ENCODE measurements at regions not wholly inside any gene's neighbourhood (a gene's known extent, or its start where the extent isn't known, plus 50 kb on each side); places are given as distances from the start of the nearest gene placed in this dataset.
"Not testable (repeated sequence)": the region's sequence is repeated elsewhere in the genome, so short reads cannot be mapped to it uniquely, and the experiment has no call there.

DNA sequence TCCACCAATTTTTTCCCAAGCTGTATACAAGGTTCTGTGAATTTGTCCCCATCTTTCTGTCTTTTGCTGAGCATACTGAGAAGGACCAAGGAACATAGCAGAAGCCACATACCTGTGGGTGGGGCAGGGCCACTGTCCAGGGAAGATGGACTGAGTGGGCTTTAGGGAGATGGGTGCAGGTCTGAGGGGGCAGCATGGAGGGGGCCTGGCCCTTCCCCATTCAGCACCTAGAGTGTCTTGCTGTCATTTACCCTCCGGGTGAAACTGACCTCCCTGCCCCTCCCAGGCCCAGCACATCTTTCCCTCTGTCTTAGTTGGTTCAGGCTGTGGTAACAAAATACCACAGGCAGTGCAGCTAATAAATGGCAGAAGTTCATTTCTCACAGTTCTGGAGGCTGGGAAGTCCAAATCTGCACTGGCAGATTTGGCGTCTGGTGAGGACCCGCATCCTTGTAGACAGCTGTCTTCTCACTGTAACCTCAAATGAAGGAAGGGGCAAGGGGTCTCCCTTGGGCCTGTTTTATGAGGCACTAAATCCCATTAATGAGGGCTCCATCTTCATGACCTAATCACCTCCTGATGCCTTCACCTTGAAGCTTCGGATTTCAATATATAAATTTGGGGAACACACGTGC is 180.0 kb upstream of the SMAD3 start:
- Histone ChIP-seq H3K9me3 (no peaks in the 10 kb centered on the region), H3K27me3 (no peaks in the 10 kb centered on the region), H3K36me3 (no peaks in the 10 kb centered on the region), H3K4me1 (no peaks in the 10 kb centered on the region), H3K4me3 (no peak overlapping the region), H3K9ac (ENCODE audit: low read depth in 2 of 2, low read length in 2 of 2) (no peak overlapping the region), H3K27ac (no peak overlapping the region)
- peak; percentile 6 for DNase-seq
- intact Hi-C loops (cut with DNase I), result no loop called here
- no peak for TF ChIP-seq CTCF (IDR thresholded peaks at IDR 0.05)

GRCh38 chr15:66886241-66886675 is 179.1 kb upstream of the SMAD3 start:
- H3K36me3 ChIP-seq, result no peaks in the 10 kb centered on the region
- no peak for TF ChIP-seq CTCF (IDR thresholded peaks at IDR 0.05)
- no peak overlapping the region for H3K4me3 ChIP-seq
- no peaks in the 10 kb centered on the region for H3K27me3 ChIP-seq
- no peaks in the 10 kb centered on the region for H3K4me1 ChIP-seq
- peak; percentile 8 for DNase-seq
- intact Hi-C loops (cut with DNase I), result no loop called here
- no peak overlapping the region for H3K9ac ChIP-seq (ENCODE audit: low read depth in 2 of 2, low read length in 2 of 2)
- no peaks in the 10 kb centered on the region for H3K9me3 ChIP-seq
- no peak overlapping the region for H3K27ac ChIP-seq

DNA sequence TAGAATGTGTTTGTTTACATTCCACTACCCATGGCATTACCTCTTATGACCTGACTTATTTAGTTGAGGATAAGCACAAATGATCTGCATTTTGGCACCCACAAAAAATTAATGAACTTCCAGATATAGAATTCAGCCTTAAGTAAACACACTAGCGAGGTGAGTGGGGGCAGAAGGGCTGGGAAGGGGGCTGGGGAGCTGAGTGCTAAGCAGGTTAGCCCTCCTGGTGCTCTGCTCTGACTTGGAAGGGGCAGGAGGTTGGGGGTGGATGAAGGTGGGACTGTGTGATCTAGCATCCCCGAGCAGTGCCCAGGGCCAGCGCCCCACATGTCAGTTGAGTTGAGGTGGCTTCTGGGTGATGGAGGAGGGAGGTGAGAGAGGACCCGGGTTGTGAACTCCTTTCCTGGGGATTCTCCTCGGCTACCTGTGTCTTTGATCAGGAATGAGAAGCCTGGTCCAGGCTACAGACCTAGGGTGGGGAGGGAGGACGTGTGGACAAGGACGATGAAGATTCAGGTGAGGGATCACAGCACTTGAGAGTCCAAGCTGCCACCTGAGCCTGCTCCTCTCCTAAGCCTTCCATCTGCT is 178.6 kb upstream of the SMAD3 start:
- Histone ChIP-seq H3K9ac (ENCODE audit: low read depth in 2 of 2, low read length in 2 of 2) (no peak overlapping the region), H3K4me3 (no peak overlapping the region), H3K36me3 (no peaks in the 10 kb centered on the region), H3K27me3 (no peaks in the 10 kb centered on the region), H3K27ac (no peak overlapping the region), H3K9me3 (no peaks in the 10 kb centered on the region), H3K4me1 (no peaks in the 10 kb centered on the region)
- DNase-seq, result peak; percentile 8
- TF ChIP-seq CTCF (IDR thresholded peaks at IDR 0.05), result no peak
- intact Hi-C loops (cut with DNase I), result no loop called here

DNA sequence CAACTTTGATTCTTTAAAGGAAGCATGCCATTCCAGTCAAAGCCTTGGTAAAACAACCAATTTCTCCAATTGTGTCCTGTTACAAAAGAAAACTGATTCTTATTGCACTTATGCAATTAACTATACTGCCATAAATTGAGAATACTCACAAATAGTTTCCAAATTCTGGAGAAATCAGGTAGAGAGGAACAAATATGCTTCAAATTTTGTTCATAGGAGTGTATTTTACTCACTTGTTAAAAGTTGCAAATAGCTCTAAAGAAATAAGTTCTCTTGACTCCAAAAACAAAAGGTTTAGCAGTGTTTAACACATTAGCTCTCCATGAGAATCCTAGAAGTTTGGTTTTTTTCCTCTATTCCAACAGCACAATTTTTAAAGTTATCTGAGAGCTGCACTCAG is 176.1 kb upstream of the SMAD3 start:
- H3K36me3 ChIP-seq; DNase-seq; H3K27ac ChIP-seq; intact Hi-C loops (cut with DNase I); H3K27me3 ChIP-seq; H3K9ac ChIP-seq (ENCODE audit: low read depth in 2 of 2, low read length in 2 of 2); H3K4me3 ChIP-seq; H3K4me1 ChIP-seq; H3K9me3 ChIP-seq: not testable (repeated sequence)

DNA sequence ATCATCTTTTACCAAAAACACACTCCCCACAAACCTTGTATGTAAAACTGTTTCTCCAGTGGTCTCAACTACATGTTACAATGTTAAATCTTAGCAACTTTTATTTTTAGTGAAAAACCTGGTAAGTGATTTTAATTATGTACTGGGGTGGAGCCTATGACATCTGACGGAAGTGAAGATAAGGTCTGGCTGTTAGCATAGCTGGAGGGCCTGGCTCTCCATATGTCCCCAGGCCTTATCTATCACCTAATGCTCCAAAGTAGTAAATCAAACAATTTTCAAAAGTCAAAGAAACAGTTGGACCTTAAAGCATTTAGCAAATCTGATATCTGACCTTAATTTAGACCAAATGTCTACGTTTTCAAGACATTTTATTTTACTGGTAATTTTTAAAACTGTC is 173.6 kb upstream of the SMAD3 start:
- H3K4me3 ChIP-seq, result no peak overlapping the region
- no peak for TF ChIP-seq CTCF (IDR thresholded peaks at IDR 0.05)
- no peaks in the 10 kb centered on the region for H3K9me3 ChIP-seq
- no peak overlapping the region for H3K27ac ChIP-seq
- no peaks in the 10 kb centered on the region for H3K27me3 ChIP-seq
- DNase-seq, result peak; percentile 15
- no peak overlapping the region for H3K9ac ChIP-seq (ENCODE audit: low read depth in 2 of 2, low read length in 2 of 2)
- intact Hi-C loops (cut with DNase I), result no loop called here
- no peaks in the 10 kb centered on the region for H3K36me3 ChIP-seq
- H3K4me1 ChIP-seq, result no peaks in the 10 kb centered on the region

- intact Hi-C loops (cut with DNase I), result no loop called here
- H3K9ac ChIP-seq (ENCODE audit: low read depth in 2 of 2, low read length in 2 of 2), result no peak overlapping the region
- no peaks in the 10 kb centered on the region for H3K9me3 ChIP-seq
- H3K27me3 ChIP-seq, result no peaks in the 10 kb centered on the region
- no peaks in the 10 kb centered on the region for H3K4me1 ChIP-seq
- no peak overlapping the region for H3K27ac ChIP-seq
- H3K4me3 ChIP-seq, result no peak overlapping the region
- H3K36me3 ChIP-seq, result no peaks in the 10 kb centered on the region
- DNase-seq, result peak; percentile 7
- no peak for TF ChIP-seq CTCF (IDR thresholded peaks at IDR 0.05)
Observed at GRCh38 chr15:66893294-66893693, 172.1 kb upstream of the SMAD3 start.
